ENCODE measurements at regions not wholly inside any gene's neighbourhood (a gene's known extent, or its start where the extent isn't known, plus 50 kb on each side); places are given as distances from the start of the nearest gene placed in this dataset.
A peak's percentile ranks its signal among the peaks of the same experiment; 100 is the strongest.
"Not testable (repeated sequence)": the region's sequence is repeated elsewhere in the genome, so short reads cannot be mapped to it uniquely, and the experiment has no call there.

DNA sequence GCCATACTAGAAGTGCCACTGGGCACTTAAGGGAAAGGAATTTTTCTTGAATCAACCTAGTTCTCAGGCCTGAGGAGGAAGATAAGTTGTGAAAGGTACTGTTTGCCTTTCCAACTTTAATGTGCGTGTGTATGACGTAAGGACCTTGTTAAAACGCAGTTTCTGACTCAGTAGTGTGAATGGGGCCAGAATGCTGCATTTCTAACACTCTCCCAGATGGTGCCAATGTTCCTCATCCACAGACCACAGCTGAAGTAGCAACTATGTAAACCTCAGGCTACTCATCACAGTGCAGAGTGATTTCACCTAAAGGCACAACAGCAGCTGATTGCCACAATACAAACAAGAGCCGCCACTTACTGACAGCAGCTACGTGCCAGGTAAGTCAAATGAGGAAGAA, 103.6 kb downstream of the OTOL1 start:
- DNase-seq = peak; percentile 39 to 43

DNA sequence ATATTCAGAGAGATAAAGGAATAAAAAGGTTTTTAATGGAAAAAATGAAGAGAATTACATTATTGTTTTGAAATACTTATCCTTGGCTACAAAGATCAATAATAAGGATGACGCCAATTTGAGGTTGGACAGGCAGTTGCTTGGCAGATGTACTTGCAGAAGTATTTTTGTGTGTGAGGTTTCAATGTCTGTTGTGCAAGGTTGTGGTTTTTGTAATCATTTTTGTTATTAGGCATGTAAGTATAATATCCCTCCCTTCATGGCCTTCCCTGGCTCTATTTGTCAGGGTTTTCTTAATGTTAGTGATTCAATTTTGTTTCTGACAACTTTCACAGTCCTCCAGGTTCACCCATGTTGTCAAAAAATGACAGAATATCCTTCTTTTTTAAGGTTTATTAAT, 105.9 kb downstream of the OTOL1 start:
- no peak for DNase-seq

DNA sequence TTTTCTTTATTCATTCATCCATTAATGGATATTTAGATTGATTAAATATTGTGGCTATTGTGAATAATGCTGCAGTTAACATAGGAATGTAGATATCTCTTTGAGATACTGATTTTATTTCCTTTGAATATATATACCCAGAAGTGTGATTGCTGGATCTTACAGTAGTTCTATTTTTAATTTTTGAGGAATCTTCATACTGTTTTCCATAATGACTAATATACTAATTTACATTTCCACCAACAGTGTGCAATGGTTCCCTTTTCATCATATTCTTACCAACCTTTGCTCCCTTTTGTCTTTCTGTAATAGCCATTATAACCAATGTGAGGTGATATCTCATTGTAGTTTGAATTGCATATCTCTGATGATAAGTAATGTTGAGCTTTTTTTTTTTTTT, 106.3 kb downstream of the OTOL1 start:
- no peak for DNase-seq

DNA sequence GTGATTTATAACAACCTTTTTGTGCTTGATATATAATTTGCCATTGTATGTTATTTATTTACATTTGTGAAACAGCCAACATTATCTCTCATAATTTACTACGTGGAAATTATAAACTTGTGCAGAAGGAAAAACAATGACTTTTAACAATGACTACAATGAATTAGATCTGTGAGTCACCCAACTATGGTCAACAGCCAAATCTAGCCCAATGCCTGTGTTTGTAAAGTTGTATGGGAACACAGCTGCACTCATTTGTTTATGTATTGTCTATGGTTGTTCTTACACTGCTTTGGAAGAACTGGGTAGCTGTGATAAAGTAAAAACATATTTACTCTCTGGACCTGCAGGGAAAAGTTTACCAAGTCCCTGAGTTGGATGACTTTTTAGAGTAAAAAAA, 110.4 kb downstream of the OTOL1 start:
- DNase-seq = no peak

DNA sequence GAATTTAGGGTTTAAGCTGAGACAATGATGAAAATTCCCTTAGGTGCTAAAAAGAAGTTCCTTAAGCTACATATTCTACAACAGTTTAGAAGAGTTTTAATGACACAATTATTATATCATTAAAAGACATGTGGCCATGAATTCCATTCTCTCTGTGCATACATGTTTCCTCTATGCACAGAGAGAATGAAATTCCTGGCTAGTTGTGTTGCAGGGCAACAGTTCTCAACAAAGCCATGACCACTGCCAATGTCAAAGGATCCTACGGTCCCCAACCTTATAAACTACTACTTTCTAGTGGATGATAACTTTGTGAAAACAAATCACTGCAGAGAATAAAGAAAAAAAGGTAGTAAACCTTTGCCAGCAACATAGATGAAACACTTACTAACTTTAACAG, 122.7 kb downstream of the OTOL1 start:
- no peak for DNase-seq

DNA sequence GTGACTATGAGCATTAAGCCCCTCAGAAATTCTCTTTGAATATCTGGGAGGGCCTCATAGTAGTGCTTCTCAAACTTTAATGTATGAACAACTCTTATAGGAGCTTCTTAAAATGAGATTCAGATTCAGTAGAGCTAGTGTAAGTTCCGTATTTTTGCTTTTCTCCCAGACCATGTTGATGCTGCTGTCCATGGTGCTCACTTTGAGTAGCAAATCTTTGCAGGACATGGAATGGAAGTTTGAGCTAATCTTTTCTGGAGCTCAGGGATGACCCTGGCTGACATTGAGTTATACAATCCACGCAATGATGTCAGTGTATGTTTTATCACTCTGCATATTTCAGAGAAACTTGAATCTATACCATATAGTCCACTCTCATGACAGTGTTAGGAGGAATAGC, 134.2 kb downstream of the OTOL1 start:
- DNase-seq = no peak

DNA sequence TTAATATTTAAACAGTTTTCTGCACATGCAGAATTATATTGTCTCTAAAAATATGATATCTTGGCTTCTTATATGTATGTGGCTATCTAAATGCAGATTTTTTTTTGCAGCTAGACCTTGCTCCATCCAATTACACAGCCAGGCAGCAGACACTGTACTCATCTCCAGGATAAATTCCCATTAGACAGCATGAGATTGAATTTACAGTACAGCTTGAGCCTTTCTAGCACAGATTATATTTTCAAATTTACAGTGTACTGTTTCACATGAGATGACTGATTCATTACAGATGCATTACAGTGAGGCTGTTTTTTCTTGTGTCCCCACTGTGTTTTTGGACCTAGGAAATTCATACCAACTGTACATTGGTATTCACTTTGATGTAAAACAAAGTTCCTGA, 134.9 kb downstream of the OTOL1 start:
- no peak for DNase-seq

DNA sequence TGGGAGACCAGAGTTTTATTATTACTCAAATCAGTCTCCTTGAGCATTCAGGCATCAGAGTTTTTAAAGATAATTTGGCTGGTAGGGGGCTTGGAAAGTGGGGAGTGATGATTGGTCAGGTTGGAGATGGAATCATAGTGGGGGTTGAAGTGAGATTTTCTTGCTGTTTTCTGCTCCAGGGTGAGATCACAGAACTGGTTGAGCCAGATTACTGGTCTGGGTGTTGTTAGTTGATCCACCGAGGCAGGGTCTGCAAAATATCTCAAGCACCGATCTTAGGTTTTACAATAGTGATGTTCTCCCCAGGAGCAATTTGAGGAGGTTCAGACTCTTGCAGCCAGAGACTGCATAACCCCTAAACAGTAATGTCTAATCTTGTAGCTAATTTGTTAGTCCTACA, 141.0 kb downstream of the OTOL1 start:
- no peak for DNase-seq

DNA sequence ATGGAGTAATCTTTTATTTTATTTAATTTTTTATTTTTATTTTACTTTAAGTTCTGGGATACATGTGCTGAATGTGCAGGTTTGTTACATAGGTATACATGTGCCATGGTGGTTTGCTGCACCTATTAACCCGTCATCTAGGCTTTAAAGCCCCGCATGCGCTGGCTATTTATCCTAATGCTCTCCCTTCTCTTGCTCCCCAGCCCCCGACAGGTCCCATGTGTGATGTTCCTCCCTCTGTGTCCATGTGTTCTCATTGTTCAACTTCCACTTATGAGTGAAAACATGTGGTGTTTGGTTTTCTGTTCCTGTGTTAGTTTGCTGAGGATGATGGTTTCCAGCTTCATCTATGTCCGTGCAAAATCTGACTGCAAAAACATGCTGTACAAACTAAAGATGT, 142.5 kb downstream of the OTOL1 start:
- not testable (repeated sequence) for DNase-seq

DNA sequence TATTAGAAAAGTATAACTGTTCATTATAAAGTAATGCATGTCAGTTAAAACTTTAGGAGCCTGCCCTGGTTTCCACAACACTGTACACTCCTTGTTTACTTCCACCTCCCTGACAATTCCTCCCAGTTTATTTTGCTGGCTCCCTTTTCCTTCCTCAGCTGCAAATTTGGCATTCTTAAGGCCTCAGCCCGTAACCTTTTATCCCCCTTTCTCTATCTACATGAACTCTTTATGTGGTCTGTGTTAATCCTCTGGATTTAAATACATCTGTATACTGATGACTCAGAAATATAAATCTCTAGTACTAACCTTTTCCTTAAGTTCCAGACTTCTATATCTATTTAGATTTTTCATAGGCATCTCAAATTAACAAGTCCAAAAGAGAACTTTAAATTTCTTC, 143.6 kb downstream of the OTOL1 start:
- DNase-seq = no peak

DNA sequence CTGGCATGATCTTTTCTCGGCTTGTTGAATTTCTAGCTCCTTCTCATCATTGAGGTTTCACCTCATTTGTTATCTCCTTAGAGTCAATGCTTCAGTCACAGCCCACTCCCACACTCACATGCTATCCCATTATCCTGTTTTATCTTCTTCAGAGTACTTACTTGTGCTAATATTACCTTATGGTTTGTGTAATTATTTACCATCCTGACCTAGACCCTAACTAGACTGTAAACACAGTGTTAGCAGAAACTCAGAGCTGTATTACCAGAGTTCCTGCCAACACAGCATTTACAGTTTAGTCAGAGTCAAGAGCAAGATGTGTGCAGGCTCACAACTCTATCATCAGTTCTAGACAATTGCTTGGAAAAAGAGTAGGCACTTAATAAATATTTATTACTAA, 144.7 kb downstream of the OTOL1 start:
- DNase-seq = no peak

DNA sequence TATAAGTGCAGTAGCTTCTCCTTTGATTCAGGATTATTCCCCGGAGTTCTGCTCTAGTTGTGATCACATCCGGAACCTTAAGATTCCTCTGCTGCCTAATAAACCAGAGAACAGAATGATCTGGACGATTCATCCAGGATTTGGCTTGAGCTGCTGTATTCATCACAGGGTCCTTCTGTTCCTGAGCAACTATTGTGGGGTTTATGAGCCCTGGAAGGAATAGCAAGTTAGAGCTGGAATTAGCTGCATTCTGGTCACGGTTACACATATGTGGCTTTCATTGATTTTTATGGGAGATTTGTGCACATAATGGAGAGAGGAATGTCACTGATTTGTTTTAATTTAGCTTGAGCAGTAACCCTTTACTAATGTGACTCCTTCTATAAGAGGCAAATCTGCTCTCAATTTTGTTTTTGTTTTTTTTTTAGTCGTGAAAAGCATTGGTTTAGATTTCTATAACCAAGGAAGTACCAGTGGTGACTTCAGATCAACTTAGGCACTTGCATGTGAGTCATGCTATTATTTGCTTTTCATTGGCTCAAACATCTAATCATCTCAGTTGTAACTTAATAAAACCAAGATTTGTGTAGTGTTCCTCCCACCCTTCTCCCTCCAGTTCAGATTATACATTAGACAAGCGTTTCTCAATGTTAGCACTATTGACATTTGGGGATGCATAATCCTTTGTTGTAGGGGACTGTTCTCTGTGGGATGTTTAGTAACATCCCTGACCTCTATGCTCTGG, 148.5 kb downstream of the OTOL1 start:
- DNase-seq = no peak

DNA sequence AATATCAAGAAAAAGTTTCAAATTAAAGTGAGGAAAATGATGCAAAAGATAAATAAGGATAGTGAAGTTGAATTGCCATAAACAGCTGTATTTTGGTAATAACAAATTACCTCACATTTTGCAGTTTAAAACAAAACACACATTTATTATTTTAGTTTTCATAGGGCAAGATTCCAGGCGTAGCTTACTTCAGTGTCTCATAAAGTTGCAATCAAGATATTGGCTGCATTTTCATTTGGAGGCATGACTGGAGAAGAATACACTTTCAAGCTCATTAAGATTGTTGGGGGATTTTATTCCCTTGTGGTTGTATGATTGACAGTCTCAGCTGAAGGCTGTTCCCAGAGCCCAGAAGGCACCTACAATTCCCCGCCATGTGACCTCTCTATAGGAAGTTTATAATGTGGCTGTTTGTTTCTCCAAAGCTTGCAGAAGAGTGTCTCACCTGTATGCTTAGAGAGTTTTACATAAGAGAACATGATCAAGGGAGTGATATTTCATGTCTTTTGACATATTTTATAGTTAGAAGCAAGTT, 151.4 kb downstream of the OTOL1 start:
- no peak for DNase-seq

DNA sequence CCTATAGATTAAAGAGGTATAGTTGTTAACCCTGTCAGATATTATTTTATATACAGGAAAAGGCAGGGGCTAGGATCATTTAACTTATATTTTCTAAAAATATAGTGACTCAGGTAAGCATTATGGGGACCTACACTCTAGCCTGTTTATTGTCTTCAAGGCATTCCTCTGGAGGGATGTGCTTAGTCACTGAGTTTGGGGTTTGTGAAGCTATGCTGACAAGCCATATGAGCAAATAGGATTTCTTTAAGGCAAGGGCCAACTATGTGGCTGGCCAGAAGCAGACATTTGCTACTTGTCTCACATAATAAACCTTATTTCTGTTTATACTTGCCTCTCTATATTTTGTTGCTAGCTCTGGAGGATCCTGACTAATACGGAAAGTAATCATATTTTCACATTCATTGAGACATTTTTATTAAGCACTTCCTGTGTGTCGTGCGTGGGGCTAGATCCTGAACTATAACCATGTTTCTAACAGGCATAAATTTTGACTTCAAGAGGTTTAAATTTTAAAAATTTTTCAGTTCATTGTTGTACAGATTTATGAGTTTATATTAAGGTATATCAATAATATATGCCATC, 153.4 kb downstream of the OTOL1 start:
- DNase-seq = no peak

DNA sequence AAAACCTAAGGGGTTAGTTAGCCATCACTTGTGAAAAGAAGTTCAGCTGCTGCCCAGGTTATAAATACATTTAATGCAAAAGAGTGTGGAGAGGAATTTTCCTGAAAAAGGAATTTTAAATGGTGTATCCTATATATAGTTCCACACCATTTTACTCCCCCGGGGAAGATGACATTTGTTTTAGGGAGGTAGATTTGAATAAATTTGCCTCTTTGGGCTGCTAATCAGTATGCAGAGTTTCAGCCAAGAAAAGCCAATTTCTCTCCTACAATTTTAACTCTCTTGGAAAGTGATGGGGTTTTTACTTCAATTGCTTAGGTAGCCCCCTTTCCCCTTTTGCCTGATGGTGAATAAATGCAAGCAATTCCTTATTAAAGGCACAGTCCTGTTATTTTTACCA, 161.2 kb downstream of the OTOL1 start:
- DNase-seq = no peak

DNA sequence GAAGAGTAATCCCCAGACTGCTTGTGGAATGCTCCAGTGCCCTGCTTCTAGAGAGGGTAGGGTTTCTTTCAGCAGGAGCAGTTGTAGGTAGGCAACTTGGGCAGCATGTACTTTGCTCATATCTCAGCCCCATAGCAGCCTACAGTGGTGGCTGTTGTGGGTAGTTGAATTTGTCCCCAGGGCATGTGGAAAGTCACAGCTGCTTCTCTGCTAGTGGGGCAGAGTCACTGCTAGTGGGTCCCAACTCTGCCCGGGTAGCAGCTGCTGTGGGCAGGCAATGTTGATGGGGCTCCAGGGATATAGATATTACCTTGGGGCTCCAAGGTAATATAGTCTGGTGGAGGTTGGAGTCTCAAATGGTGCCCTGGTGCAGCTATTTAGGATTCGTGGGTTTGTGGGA, 174.5 kb downstream of the OTOL1 start:
- no peak for DNase-seq

DNA sequence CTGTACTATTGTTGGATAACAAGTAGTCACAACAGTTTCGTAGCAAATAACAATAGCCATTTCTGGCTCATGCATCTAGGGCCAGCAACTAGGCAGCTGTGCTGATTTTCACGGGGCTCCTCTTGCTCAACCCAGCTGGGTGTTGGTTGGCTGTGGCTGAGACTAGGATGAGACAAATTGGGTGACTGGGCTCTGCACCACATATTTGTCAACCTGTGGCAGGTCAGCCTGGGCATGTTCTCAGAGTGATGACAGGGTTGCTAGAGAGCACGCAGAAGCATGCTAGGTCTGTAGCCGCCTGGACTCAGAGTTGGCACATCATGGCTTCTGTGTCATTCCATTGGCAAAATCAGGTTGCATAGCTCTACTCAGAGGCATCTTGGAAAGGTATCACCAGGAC, 175.9 kb downstream of the OTOL1 start:
- DNase-seq = no peak

DNA sequence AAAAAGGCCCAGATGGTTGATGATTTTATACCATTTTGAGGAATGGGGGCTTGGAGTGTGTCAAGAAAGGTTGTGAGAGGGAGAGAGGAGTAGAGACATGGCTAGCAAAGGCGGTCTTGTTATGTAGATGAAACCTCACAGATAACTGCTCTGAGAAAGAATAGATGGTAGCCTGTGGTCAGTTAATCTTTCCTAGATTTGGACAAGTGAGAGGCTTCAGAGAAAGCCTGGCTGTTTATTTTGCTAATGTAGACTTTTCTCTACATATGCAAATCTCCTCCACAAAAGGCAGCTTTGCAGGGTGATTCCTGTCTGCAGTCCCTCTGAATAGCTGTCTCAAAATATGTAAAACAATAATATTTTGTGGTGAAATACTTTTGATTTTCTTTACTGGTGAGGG, 177.3 kb downstream of the OTOL1 start:
- no peak for DNase-seq

DNA sequence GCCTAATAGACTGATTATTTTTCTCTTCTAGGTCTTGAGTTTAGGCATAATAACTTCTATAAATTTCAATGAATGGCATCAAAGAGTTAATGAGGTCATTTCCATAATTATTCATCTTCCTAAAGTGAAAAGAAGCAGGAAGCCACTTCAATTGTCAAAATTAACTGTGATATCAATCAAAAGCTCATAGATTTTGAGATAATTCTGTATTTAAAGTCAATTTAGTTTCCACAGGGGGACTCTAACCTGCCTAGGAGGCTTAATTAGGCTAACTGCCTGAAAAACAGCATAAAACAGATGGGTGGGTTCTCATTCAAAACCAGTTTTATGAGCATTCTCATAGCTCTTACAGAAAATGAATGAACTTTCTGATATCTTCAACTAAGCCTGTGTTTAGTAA, 177.8 kb downstream of the OTOL1 start:
- DNase-seq = no peak

DNA sequence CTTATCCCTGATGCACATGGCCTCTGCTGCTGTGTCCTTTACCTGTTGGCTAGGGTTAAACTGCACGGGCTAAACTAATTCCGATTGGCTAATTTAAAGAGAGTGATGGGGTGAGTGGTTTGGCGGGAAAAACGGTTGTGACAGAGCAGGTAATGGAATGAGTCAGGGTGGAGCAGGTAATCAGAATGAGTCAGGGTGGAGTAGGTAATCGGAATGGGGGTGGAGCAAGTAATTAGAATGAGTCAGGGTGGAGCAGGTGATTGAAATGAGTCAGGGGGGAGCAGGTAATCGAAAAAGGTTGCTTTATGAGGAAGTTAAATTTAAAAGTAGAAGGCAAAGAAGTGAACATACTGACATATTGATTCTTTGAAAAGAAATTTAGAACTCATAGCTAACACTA, 185.2 kb downstream of the OTOL1 start:
- not testable (repeated sequence) for DNase-seq

DNA sequence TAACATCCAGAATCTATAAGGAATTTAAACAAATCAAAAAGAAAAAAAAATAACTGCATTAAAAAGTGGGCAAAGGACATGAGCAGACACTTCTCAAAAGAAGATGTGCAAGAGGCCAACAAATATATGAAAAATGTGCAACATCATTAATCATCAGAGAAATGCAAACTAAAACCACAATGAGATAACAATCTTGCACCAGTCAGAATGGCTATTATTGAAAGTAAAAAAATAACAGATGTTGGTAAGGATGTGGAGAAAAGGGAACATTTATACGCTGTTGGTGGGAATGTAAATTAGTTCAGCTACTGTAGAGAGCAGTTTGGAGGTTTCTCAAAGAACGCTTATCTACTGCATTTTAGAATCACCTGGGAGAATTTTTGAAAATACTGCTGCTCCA, 186.1 kb downstream of the OTOL1 start:
- DNase-seq = no peak

DNA sequence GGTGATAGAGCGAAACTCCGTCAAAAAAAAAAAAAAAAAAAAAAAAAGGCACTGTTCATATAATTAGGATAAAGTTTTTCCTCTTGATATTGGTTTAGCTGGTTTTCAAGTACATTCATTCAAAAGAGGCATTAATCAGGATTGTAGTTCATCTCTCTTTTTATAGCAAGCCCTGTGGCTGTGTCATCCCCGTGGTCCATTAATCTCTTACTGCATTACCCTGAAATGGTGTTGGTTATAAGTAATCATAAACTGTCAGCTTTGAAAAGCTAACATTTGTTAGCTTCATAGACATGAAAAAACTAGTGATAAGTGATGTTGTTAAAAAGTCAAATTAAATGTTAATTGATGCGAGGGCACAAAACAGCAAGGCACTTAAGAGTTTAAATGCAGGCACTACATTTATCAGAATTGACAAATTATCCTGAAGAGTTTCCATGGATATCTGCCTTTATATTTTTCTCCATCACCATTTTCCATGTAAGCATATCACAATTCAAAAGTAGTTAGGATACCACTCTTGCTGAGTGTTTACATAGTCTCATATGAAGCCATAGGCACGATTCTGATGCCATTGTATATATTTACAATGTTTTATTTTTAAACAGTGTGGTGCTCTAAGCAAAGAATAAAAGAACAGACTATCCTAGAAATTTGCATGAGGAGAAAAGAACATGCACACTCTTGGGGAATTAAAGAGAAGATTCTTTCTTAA, 193.1 kb downstream of the OTOL1 start:
- no peak for DNase-seq

DNA sequence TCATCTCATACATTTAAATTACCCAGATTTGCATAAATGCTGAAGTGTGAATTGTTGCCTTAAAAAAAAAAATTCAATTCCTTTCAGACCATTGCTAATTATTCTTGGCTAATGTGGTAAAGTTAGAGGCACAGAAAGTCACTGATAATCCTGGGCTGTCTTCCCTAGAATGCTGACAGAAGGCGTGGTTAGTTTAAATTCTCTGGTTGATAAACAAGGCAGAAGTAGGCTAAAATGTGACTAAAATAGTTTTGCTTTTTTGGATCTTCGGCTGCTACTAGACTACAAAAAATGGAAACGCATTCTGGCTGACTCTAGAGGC, 193.7 kb downstream of the OTOL1 start:
- no peak for DNase-seq

All from right lung (tissue), 2 donors.